Prostate gland (tissue), 2 donors: ENCODE measurements at regions not wholly inside any gene's neighbourhood (a gene's known extent, or its start where the extent isn't known, plus 50 kb on each side); places are given as distances from the start of the nearest gene placed in this dataset.

Source experiments
- CTCF ChIP-seq, 4 experiments: fragments of 200-600 bp in 2 of 4; fragments of 450-650 bp in 2 of 4; sonication (generic) in 2 of 4; IDR thresholded peaks; 1 replicate in 3 of 4; 2 replicates in 1 of 4; pipeline ENCODE4 v1.5.1; 2016 to 2019; ENCODE audit warnings: antibody characterized with exemption in 4 of 4, mild to moderate bottlenecking in 2 of 4, moderate library complexity in 2 of 4
- POLR2A ChIP-seq: fragments of 450-650 bp; IDR thresholded peaks from one replicate; pipeline ENCODE4 v1.6.1; 2016; ENCODE audit warnings: antibody characterized with exemption, mild to moderate bottlenecking

GRCh38 chr2:176657393-176657792 lies 388.2 kb downstream of the MTX2 start:
- no peak for TF ChIP-seq CTCF (IDR thresholded peaks at IDR 0.05)
- no peak for TF ChIP-seq POLR2A
